ENCODE measurements at regions not wholly inside any gene's neighbourhood (a gene's known extent, or its start where the extent isn't known, plus 50 kb on each side); places are given as distances from the start of the nearest gene placed in this dataset.
"Not testable (repeated sequence)": the region's sequence is repeated elsewhere in the genome, so short reads cannot be mapped to it uniquely, and the experiment has no call there.

- no peak overlapping the region for H3K27ac Mint-ChIP-seq
- no peak for DNase-seq (ENCODE audit: low spot score)
- H3K9me3 Mint-ChIP-seq = no peaks in the 10 kb centered on the region
- H3K4me3 Mint-ChIP-seq = no peak overlapping the region
- no peaks in the 10 kb centered on the region for H3K36me3 Mint-ChIP-seq (ENCODE audit: low read depth)
- no peaks in the 10 kb centered on the region for H3K4me1 Mint-ChIP-seq (ENCODE audit: low read depth)
- no peaks in the 10 kb centered on the region for H3K27me3 Mint-ChIP-seq (ENCODE audit: low read depth)
These were observed 653.1 kb downstream of the EFNA5 start for GRCh38 chr5:107017616-107018015.

GRCh38 chr5:107012371-107012770, 658.4 kb downstream of the EFNA5 start:
- Mint-ChIP-seq H3K27me3 (ENCODE audit: low read depth) (no peaks in the 10 kb centered on the region), H3K4me3 (no peak overlapping the region), H3K9me3 (no peaks in the 10 kb centered on the region), H3K4me1 (ENCODE audit: low read depth) (no peaks in the 10 kb centered on the region), H3K36me3 (ENCODE audit: low read depth) (no peaks in the 10 kb centered on the region), H3K27ac (no peak overlapping the region)
- no peak for DNase-seq (ENCODE audit: low spot score)

- Mint-ChIP-seq H3K27ac (no peak overlapping the region), H3K4me1 (ENCODE audit: low read depth) (no peaks in the 10 kb centered on the region), H3K9me3 (no peaks in the 10 kb centered on the region), H3K36me3 (ENCODE audit: low read depth) (no peaks in the 10 kb centered on the region), H3K4me3 (no peak overlapping the region), H3K27me3 (ENCODE audit: low read depth) (no peaks in the 10 kb centered on the region)
- DNase-seq (ENCODE audit: low spot score) = no peak
These were observed 659.1 kb downstream of the EFNA5 start for GRCh38 chr5:107011605-107012004.

- Mint-ChIP-seq H3K4me3 (no peak overlapping the region), H3K27ac (no peak overlapping the region), H3K36me3 (ENCODE audit: low read depth) (no peaks in the 10 kb centered on the region), H3K27me3 (ENCODE audit: low read depth) (no peaks in the 10 kb centered on the region), H3K9me3 (no peaks in the 10 kb centered on the region), H3K4me1 (ENCODE audit: low read depth) (no peaks in the 10 kb centered on the region)
- no peak for DNase-seq (ENCODE audit: low spot score)
These were observed 660.7 kb downstream of the EFNA5 start for GRCh38 chr5:107010060-107010459.

- H3K4me3 Mint-ChIP-seq = no peak overlapping the region
- no peaks in the 10 kb centered on the region for H3K36me3 Mint-ChIP-seq (ENCODE audit: low read depth)
- DNase-seq (ENCODE audit: low spot score) = no peak
- H3K4me1 Mint-ChIP-seq (ENCODE audit: low read depth) = no peaks in the 10 kb centered on the region
- H3K27me3 Mint-ChIP-seq (ENCODE audit: low read depth) = no peaks in the 10 kb centered on the region
- no peak overlapping the region for H3K27ac Mint-ChIP-seq
- no peaks in the 10 kb centered on the region for H3K9me3 Mint-ChIP-seq
These were observed 665.1 kb downstream of the EFNA5 start for GRCh38 chr5:107005653-107006052.

- H3K27ac Mint-ChIP-seq = no peak overlapping the region
- no peaks in the 10 kb centered on the region for H3K4me1 Mint-ChIP-seq (ENCODE audit: low read depth)
- no peak for DNase-seq (ENCODE audit: low spot score)
- no peaks in the 10 kb centered on the region for H3K36me3 Mint-ChIP-seq (ENCODE audit: low read depth)
- H3K4me3 Mint-ChIP-seq = no peak overlapping the region
- no peaks in the 10 kb centered on the region for H3K27me3 Mint-ChIP-seq (ENCODE audit: low read depth)
- no peaks in the 10 kb centered on the region for H3K9me3 Mint-ChIP-seq
These were observed 665.6 kb downstream of the EFNA5 start for GRCh38 chr5:107005161-107005560.

- DNase-seq (ENCODE audit: low spot score) = no peak
- Mint-ChIP-seq H3K4me1 (ENCODE audit: low read depth) (no peaks in the 10 kb centered on the region), H3K27me3 (ENCODE audit: low read depth) (no peaks in the 10 kb centered on the region), H3K9me3 (peaks cover 5% of the 10 kb centered on the region), H3K27ac (no peak overlapping the region), H3K4me3 (no peak overlapping the region), H3K36me3 (ENCODE audit: low read depth) (no peaks in the 10 kb centered on the region)
These were observed 668.6 kb downstream of the EFNA5 start for GRCh38 chr5:107002115-107002514.

- H3K4me3 Mint-ChIP-seq; H3K27me3 Mint-ChIP-seq (ENCODE audit: low read depth); DNase-seq (ENCODE audit: low spot score); H3K4me1 Mint-ChIP-seq (ENCODE audit: low read depth); H3K36me3 Mint-ChIP-seq (ENCODE audit: low read depth); H3K9me3 Mint-ChIP-seq; H3K27ac Mint-ChIP-seq: not testable (repeated sequence)
These were observed 671.2 kb downstream of the EFNA5 start for GRCh38 chr5:106999506-106999905.

GRCh38 chr5:106986006-106986405, 684.7 kb downstream of the EFNA5 start:
- H3K4me3 Mint-ChIP-seq = no peak overlapping the region
- H3K36me3 Mint-ChIP-seq (ENCODE audit: low read depth) = no peaks in the 10 kb centered on the region
- no peaks in the 10 kb centered on the region for H3K27me3 Mint-ChIP-seq (ENCODE audit: low read depth)
- no peaks in the 10 kb centered on the region for H3K4me1 Mint-ChIP-seq (ENCODE audit: low read depth)
- H3K27ac Mint-ChIP-seq = no peak overlapping the region
- H3K9me3 Mint-ChIP-seq = no peaks in the 10 kb centered on the region
- no peak for DNase-seq (ENCODE audit: low spot score)

- Mint-ChIP-seq H3K36me3 (ENCODE audit: low read depth) (no peaks in the 10 kb centered on the region), H3K27me3 (ENCODE audit: low read depth) (no peaks in the 10 kb centered on the region), H3K27ac (no peak overlapping the region), H3K4me3 (no peak overlapping the region), H3K4me1 (ENCODE audit: low read depth) (no peaks in the 10 kb centered on the region), H3K9me3 (no peaks in the 10 kb centered on the region)
- no peak for DNase-seq (ENCODE audit: low spot score)
These were observed 685.6 kb downstream of the EFNA5 start for GRCh38 chr5:106985174-106985573.

GRCh38 chr5:106979178-106979577, 691.6 kb downstream of the EFNA5 start:
- DNase-seq (ENCODE audit: low spot score); H3K27ac Mint-ChIP-seq; H3K4me1 Mint-ChIP-seq (ENCODE audit: low read depth); H3K4me3 Mint-ChIP-seq; H3K36me3 Mint-ChIP-seq (ENCODE audit: low read depth); H3K27me3 Mint-ChIP-seq (ENCODE audit: low read depth); H3K9me3 Mint-ChIP-seq: not testable (repeated sequence)

- not testable (repeated sequence) for H3K36me3 Mint-ChIP-seq (ENCODE audit: low read depth); H3K4me3 Mint-ChIP-seq; H3K9me3 Mint-ChIP-seq; H3K27ac Mint-ChIP-seq; H3K27me3 Mint-ChIP-seq (ENCODE audit: low read depth); H3K4me1 Mint-ChIP-seq (ENCODE audit: low read depth); DNase-seq (ENCODE audit: low spot score)
These were observed 692.1 kb downstream of the EFNA5 start for GRCh38 chr5:106978582-106979165.

- no peaks in the 10 kb centered on the region for H3K27me3 Mint-ChIP-seq (ENCODE audit: low read depth)
- H3K36me3 Mint-ChIP-seq (ENCODE audit: low read depth) = no peaks in the 10 kb centered on the region
- no peak overlapping the region for H3K4me3 Mint-ChIP-seq
- H3K4me1 Mint-ChIP-seq (ENCODE audit: low read depth) = no peaks in the 10 kb centered on the region
- no peaks in the 10 kb centered on the region for H3K9me3 Mint-ChIP-seq
- H3K27ac Mint-ChIP-seq = no peak overlapping the region
- no peak for DNase-seq (ENCODE audit: low spot score)
These were observed 694.4 kb downstream of the EFNA5 start for GRCh38 chr5:106976363-106976762.

GRCh38 chr5:106974272-106974671, 696.5 kb downstream of the EFNA5 start:
- H3K4me1 Mint-ChIP-seq (ENCODE audit: low read depth) = no peaks in the 10 kb centered on the region
- no peaks in the 10 kb centered on the region for H3K9me3 Mint-ChIP-seq
- no peaks in the 10 kb centered on the region for H3K36me3 Mint-ChIP-seq (ENCODE audit: low read depth)
- no peak overlapping the region for H3K4me3 Mint-ChIP-seq
- no peak for DNase-seq (ENCODE audit: low spot score)
- H3K27ac Mint-ChIP-seq = no peak overlapping the region
- no peaks in the 10 kb centered on the region for H3K27me3 Mint-ChIP-seq (ENCODE audit: low read depth)

- no peaks in the 10 kb centered on the region for H3K36me3 Mint-ChIP-seq (ENCODE audit: low read depth)
- no peaks in the 10 kb centered on the region for H3K4me1 Mint-ChIP-seq (ENCODE audit: low read depth)
- no peak overlapping the region for H3K4me3 Mint-ChIP-seq
- no peak overlapping the region for H3K27ac Mint-ChIP-seq
- H3K9me3 Mint-ChIP-seq = peaks cover 3% of the 10 kb centered on the region
- no peak for DNase-seq (ENCODE audit: low spot score)
- H3K27me3 Mint-ChIP-seq (ENCODE audit: low read depth) = no peaks in the 10 kb centered on the region
These were observed 703.9 kb downstream of the EFNA5 start for GRCh38 chr5:106966686-106967315.

Measured in T-helper 2 cell treated with Interferon-gamma antibody and Interleukin-4, amounts not matched to agents 5 μg/mL and 100 μg/mL, for 36 hours (primary cell).